OCI-LY1 (cell line): ENCODE measurements at regions not wholly inside any gene's neighbourhood (a gene's known extent, or its start where the extent isn't known, plus 50 kb on each side); places are given as distances from the start of the nearest gene placed in this dataset.

Experiments used
- H2AFZ ChIP-seq: fragments of 200-600 bp; sonication (generic), shearing (Covaris generic); 2 replicates; pipeline ENCODE4 v1.6.0; 2014; ENCODE audit warnings: antibody characterized with exemption, mild to moderate bottlenecking, low read length
- H3F3A ChIP-seq: fragments of 200-600 bp; sonication (generic), shearing (Covaris generic); 2 replicates; pipeline ENCODE4 v1.6.0; 2014; ENCODE audit warnings: mild to moderate bottlenecking, antibody characterized with exemption, low read length, moderate library complexity; ENCODE audit not compliant: insufficient read depth
- H3K27ac ChIP-seq: fragments of 200-600 bp; sonication (generic); 2 replicates; pipeline ENCODE4 v1.5.1; 2014; ENCODE audit warnings: low read length, mixed run types, mild to moderate bottlenecking, low read depth; ENCODE audit not compliant: poor library complexity, severe bottlenecking
- H3K27me3 ChIP-seq: fragments of 200-600 bp; sonication (generic); 2 replicates; pipeline ENCODE4 v1.6.0; 2014; ENCODE audit warnings: antibody characterized with exemption, mild to moderate bottlenecking, low read length, moderate library complexity; ENCODE audit not compliant: insufficient read depth
- H3K36me3 ChIP-seq: fragments of 200-600 bp; sonication (generic); 2 replicates; pipeline ENCODE4 v1.6.1; 2014; ENCODE audit warnings: mild to moderate bottlenecking, antibody characterized with exemption, low read length, moderate library complexity, mixed read lengths; ENCODE audit not compliant: insufficient read depth
- H3K4me1 ChIP-seq: fragments of 200-600 bp; sonication (generic); 2 replicates; pipeline ENCODE4 v1.5.1; 2014; ENCODE audit warnings: mild to moderate bottlenecking, low read length, moderate library complexity; ENCODE audit not compliant: insufficient read depth, severe bottlenecking
- H3K4me2 ChIP-seq: fragments of 200-600 bp; sonication (generic), shearing (Covaris generic); 2 replicates; pipeline ENCODE4 v1.6.1; 2014; ENCODE audit warnings: low read length
- H3K4me3 ChIP-seq: fragments of 200-600 bp; sonication (generic); 2 replicates; pipeline ENCODE4 v1.5.1; 2014; ENCODE audit warnings: low read length, low read depth, mild to moderate bottlenecking, mixed read lengths; ENCODE audit not compliant: poor library complexity, severe bottlenecking
- H3K79me2 ChIP-seq: fragments of 200-600 bp; shearing (Covaris generic); 2 replicates; pipeline ENCODE4 v1.6.1; 2016; ENCODE audit warnings: mixed run types, low read length, mixed read lengths; ENCODE audit not compliant: insufficient read depth
- H3K9ac ChIP-seq: fragments of 200-600 bp; sonication (generic), shearing (Covaris generic); 2 replicates; pipeline ENCODE4 v1.6.1; 2014; ENCODE audit warnings: mild to moderate bottlenecking, low read length, mixed read lengths
- H3K9me2 ChIP-seq: fragments of 200-600 bp; sonication (generic), shearing (Covaris generic); 2 replicates; pipeline ENCODE4 v1.6.1; 2014; ENCODE audit warnings: low read depth, mild to moderate bottlenecking, low read length, mixed read lengths
- H3K9me3 ChIP-seq: fragments of 200-600 bp; shearing (Covaris generic); 2 replicates; pipeline ENCODE4 v1.6.1; 2014; ENCODE audit warnings: low read length, mixed read lengths
- H4K20me1 ChIP-seq: fragments of 200-600 bp; sonication (generic), shearing (Covaris generic); 2 replicates; pipeline ENCODE4 v1.6.0; 2016; ENCODE audit warnings: mild to moderate bottlenecking, low read length; ENCODE audit not compliant: insufficient read depth
- EZH2 ChIP-seq: fragments of 200-600 bp; sonication (generic), shearing (Covaris generic); IDR thresholded peaks from 2 replicates; pipeline ENCODE4 v1.8.0; 2017; ENCODE audit warnings: borderline replicate concordance, mixed run types, mild to moderate bottlenecking, antibody characterized with exemption, low read length, moderate library complexity, mixed read lengths
- TF ChIP-seq, protein P1 (sequence below): fragments of 200-600 bp; sonication (generic), shearing (Covaris generic); IDR thresholded peaks from 2 replicates; pipeline ENCODE4 v1.5.1; 2017; ENCODE audit warnings: mild to moderate bottlenecking, antibody characterized with exemption, low read length, moderate library complexity, mixed read lengths

DNA sequence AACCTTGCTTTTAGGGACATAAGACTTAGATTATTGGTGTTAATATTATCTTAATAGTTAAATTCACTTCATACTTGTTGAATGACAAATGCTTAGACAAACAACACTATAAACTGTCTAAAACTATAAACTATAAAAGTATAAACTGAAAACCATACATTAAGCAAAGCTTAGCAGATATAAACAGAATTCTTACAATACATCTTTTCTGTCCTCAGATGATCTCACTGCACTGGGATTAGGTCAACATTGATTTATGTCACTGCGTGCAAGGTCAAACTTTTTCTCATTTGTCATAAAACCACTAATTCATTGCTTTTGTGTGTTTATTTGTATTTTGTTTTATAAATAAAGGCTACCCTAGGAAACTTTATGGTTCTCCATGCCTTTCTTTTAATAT, 1491.8 kb downstream of the NCAM2 start:
- H2AFZ ChIP-seq, result no peak overlapping the region
- no peaks in the 10 kb centered on the region for H3K36me3 ChIP-seq
- H3K4me2 ChIP-seq, result no peak overlapping the region
- no peaks in the 10 kb centered on the region for H3F3A ChIP-seq
- TF ChIP-seq, protein P1, sequence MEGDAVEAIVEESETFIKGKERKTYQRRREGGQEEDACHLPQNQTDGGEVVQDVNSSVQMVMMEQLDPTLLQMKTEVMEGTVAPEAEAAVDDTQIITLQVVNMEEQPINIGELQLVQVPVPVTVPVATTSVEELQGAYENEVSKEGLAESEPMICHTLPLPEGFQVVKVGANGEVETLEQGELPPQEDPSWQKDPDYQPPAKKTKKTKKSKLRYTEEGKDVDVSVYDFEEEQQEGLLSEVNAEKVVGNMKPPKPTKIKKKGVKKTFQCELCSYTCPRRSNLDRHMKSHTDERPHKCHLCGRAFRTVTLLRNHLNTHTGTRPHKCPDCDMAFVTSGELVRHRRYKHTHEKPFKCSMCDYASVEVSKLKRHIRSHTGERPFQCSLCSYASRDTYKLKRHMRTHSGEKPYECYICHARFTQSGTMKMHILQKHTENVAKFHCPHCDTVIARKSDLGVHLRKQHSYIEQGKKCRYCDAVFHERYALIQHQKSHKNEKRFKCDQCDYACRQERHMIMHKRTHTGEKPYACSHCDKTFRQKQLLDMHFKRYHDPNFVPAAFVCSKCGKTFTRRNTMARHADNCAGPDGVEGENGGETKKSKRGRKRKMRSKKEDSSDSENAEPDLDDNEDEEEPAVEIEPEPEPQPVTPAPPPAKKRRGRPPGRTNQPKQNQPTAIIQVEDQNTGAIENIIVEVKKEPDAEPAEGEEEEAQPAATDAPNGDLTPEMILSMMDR, result no peak
- no peak for TF ChIP-seq EZH2
- H3K9ac ChIP-seq, result no peak overlapping the region
- H3K4me1 ChIP-seq, result no peaks in the 10 kb centered on the region
- no peaks in the 10 kb centered on the region for H3K79me2 ChIP-seq
- H4K20me1 ChIP-seq, result no peaks in the 10 kb centered on the region
- no peak overlapping the region for H3K27ac ChIP-seq
- no peaks in the 10 kb centered on the region for H3K27me3 ChIP-seq
- H3K9me2 ChIP-seq, result no peaks in the 10 kb centered on the region
- no peak overlapping the region for H3K4me3 ChIP-seq
- H3K9me3 ChIP-seq, result no peaks in the 10 kb centered on the region

DNA sequence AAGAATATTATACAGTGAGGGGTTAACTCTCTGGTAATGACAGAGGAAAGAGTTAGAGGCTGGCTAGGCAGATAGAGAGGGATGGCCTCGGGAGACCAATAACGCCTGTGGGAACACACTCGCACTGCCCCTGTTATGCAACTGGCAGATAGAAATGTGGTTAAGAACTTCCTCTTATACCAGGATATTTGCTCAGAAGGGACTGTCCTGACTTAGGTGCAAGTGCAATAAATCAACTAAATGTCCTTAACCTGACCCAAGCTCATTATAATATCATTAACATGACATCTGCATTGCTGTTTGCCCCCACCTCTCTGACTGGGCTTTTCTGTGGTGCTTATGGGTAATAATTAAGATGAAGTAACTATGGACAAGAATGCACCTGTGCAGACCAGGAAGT, 1518.0 kb downstream of the NCAM2 start:
- H3K9me3 ChIP-seq, result peaks cover 5% of the 10 kb centered on the region
- no peaks in the 10 kb centered on the region for H3K36me3 ChIP-seq
- TF ChIP-seq, protein P1, result no peak
- no peak for TF ChIP-seq EZH2
- H3K79me2 ChIP-seq, result no peaks in the 10 kb centered on the region
- H3F3A ChIP-seq, result no peaks in the 10 kb centered on the region
- H3K4me3 ChIP-seq, result no peak overlapping the region
- H2AFZ ChIP-seq, result no peak overlapping the region
- H3K9me2 ChIP-seq, result no peaks in the 10 kb centered on the region
- no peaks in the 10 kb centered on the region for H3K27me3 ChIP-seq
- no peak overlapping the region for H3K27ac ChIP-seq
- H3K9ac ChIP-seq, result no peak overlapping the region
- no peaks in the 10 kb centered on the region for H3K4me1 ChIP-seq
- no peaks in the 10 kb centered on the region for H4K20me1 ChIP-seq
- H3K4me2 ChIP-seq, result no peak overlapping the region

DNA sequence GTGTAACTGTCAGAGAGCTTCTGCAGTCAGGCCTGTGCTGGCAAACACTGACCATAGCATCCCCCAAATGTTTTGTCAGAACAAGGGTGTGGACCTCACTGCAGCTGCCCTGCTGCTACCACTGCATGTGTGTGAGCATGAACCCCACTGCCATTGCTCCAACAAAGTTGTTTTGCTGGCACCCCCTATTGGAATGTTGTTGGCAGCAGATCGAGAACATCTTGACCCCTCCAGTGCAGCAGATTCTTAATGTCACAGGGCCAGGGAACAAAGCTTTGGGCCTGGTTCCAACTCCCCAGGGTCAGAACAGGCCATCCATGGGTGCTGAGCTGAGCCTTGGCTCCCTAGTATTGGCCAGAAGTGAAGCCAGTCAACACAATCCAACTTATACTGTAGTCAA, 1537.4 kb downstream of the NCAM2 start:
- peaks cover 7% of the 10 kb centered on the region for H3K9me3 ChIP-seq
- no peak overlapping the region for H3K9ac ChIP-seq
- H3K27me3 ChIP-seq, result no peaks in the 10 kb centered on the region
- H3K27ac ChIP-seq, result no peak overlapping the region
- H2AFZ ChIP-seq, result no peak overlapping the region
- H3K4me2 ChIP-seq, result no peak overlapping the region
- TF ChIP-seq, protein P1, result no peak
- TF ChIP-seq EZH2, result no peak
- H3F3A ChIP-seq, result no peaks in the 10 kb centered on the region
- H3K4me1 ChIP-seq, result no peaks in the 10 kb centered on the region
- H4K20me1 ChIP-seq, result no peaks in the 10 kb centered on the region
- H3K36me3 ChIP-seq, result no peaks in the 10 kb centered on the region
- H3K79me2 ChIP-seq, result no peaks in the 10 kb centered on the region
- no peak overlapping the region for H3K4me3 ChIP-seq
- H3K9me2 ChIP-seq, result no peaks in the 10 kb centered on the region
